ENCODE measurements at regions not wholly inside any gene's neighbourhood (a gene's known extent, or its start where the extent isn't known, plus 50 kb on each side); places are given as distances from the start of the nearest gene placed in this dataset.
"Not testable (repeated sequence)": the region's sequence is repeated elsewhere in the genome, so short reads cannot be mapped to it uniquely, and the experiment has no call there.

GRCh38 chr1:213571843-213572242, 415.9 kb upstream of the PROX1 start:
- no peak for DNase-seq (ENCODE audit: low spot score in 2 of 2)
- FAIRE-seq, result no peak

- FAIRE-seq (no peak), DNase-seq (ENCODE audit: low spot score in 2 of 2) (no peak)
Measured at GRCh38 chr1:213572912-213573647, 414.7 kb upstream of the PROX1 start.

DNA sequence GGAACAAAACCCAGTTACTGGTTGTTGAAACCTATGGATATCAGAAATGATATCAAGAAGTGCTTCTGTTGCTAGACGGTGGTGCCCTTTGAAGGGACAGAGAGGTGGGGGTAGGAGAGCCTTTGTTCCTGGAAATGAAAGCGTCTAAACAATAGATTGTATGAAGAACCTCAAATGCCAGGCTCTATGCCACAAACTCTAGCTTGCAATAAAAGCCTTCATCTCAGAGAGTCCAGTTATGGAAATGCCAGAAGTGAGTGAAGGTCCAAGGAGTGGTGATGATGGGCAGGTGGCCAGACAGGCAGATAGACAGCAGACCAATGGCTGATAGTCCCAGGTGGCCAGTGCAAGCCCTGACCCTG, 414.1 kb upstream of the PROX1 start:
- FAIRE-seq (no peak), DNase-seq (ENCODE audit: low spot score in 2 of 2) (no peak)

DNA sequence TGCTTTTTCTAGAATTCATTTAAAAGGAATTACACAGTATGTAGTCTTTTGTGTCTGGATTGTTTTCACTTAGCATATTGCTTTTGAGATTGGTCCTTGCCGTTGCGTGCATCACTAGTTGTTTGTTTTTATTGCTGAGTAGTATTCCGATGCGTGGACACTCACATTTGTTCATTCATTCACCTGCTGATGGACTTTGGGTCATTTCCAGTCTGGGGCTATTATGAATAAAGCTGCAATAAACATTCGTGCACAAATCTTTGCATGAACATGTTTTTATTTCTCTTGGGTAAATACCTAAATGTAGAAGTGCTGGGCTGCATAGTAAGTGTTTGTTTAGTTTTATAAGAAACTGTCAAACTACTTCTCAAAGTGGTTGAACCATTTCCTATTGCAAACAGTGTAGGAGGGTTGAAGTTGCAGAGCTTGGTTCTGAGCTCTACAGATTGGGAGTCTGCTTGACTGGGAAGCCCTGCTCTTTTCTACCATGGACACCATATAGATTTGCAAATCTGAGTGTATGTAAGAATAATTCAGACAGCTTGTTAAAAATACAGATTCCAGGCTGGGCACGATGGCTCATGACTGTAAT, 404.7 kb upstream of the PROX1 start:
- FAIRE-seq (no peak), DNase-seq (ENCODE audit: low spot score in 2 of 2) (no peak)

GRCh38 chr1:213584272-213584671, 403.5 kb upstream of the PROX1 start:
- FAIRE-seq (no peak), DNase-seq (ENCODE audit: low spot score in 2 of 2) (no peak)

GRCh38 chr1:213585402-213585801, 402.4 kb upstream of the PROX1 start:
- FAIRE-seq (no peak), DNase-seq (ENCODE audit: low spot score in 2 of 2) (no peak)

DNA sequence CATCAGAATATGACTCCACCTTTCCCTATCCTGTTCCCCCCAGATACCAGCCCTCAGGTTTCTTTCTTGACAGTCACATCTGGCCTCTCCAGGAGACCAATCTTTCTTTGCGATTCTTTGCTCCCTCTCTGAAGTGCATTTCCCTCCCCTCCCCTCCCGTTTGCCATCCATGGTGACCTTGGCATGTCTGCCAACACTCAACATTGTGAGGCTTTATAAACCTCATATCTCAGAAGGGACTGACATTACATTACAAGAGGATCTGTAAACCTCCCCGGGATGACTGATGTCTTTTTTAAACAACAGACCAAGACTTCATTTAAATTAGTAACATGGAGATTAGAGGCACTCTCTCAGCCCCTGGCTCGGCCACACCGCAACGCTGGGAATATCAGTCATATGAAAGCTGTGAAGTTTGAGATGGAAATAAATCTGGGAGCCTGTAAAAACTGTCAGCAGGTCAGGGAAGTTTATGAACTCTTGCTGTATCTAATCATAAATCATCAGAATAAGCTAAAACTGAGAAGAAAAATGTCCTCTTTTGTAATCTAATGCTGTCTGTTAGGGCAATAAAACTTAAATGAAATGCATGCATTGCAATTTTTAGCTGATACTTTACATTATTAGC, 401.7 kb upstream of the PROX1 start:
- DNase-seq (ENCODE audit: low spot score in 2 of 2) (no peak), FAIRE-seq (no peak)

- no peak for DNase-seq (ENCODE audit: low spot score in 2 of 2)
- no peak for FAIRE-seq
Measured at GRCh38 chr1:213586587-213586972, 401.2 kb upstream of the PROX1 start.

- no peak for FAIRE-seq
Measured at GRCh38 chr1:213596729-213597128, 391.0 kb upstream of the PROX1 start.

DNA sequence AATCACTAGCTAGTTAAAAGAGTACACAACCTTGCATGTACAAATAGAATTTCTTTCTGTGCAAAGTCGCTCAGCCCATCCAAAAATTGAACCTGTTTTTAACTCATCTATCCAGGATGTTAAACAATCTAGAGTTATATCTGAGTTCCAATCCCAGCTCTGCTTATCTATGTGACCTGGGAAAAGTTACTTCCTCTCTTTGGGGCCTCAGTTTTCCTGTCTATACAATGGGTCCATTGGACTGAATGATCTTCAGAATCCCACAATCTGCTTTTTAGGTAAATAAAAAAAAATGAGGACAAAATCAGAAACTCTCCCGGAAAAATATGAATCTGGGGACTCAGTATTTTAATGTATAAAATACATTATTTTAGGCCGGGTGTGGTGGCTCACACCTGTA, 389.5 kb upstream of the PROX1 start:
- DNase-seq (ENCODE audit: low spot score in 2 of 2) (no peak), FAIRE-seq (no peak)

More at GRCh38 chr1:213596729-213597128, 391.0 kb upstream of the PROX1 start:
- DNase-seq (ENCODE audit: low spot score in 2 of 2), result no peak

DNA sequence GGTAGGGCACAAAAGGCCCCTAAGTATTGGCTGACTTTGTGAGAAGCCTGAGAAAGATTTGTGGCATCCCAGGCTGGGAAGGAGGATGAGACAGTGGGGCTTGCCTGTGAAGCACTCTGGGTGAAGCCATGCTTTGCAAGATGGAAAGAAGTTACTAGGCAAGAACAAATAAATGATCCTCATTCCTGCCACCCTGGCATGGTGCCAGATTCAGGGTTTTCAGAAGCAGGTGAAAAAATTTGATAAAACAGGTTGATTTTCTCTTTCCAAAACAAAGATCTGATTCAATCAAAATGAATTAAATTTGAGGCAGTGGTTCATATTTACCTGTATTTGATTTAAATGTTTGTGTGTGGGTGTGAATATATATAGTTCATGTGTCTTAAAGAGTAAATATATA, 386.9 kb upstream of the PROX1 start:
- FAIRE-seq (no peak), DNase-seq (ENCODE audit: low spot score in 2 of 2) (no peak)

DNA sequence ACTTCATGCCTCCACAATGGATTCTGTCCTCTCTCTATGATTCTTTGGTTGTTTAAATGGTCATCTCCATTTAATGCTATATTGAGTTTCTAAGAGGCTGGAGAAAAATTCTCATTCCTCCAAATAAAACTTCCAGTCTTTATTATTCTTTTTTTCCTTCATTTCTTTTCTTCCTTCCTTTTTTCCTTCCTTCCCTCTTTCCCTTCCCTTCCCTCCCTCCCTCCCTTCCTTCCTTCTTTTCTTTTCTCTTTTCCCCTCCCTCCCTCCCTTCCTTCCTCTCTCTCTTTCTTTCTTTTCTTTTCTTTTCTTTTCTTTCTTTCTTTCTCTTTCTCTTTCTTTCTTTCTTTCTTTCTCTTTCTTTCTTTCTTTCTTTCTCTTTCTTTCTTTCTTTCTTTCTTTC, 386.1 kb upstream of the PROX1 start:
- DNase-seq (ENCODE audit: low spot score in 2 of 2); FAIRE-seq: not testable (repeated sequence)

DNA sequence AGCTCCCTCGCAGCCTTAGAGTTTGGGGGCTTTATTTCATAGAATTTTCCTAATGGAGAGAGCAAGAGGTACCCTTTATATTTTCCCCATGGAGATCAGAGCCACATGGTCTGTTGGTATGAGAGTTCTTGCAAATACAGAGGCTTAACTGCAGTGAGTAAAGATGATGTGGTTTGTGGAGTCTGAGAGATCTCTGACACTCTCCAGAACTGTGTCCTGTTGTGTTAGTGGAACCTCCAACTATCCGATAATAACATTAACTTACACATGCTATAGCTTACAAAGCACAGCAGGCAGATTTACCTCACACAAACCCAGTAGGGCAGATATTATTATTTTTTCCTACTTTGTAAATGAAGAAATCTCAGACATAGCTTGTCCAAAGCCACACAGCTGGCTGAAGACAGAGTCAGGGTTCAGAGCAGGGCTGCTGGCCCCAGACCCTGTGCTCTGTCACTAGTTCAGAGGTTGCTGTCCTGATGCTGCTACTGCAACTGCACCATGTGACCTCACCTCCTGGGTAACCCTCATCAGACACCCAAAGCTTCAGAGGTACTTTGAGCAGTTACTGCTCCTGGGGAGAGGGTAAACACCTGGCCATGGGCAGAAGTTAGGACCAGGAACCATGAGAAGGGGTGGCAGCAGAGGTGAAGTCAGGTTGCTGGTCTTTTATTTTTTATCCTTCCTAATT, 384.8 kb upstream of the PROX1 start:
- FAIRE-seq, result no peak
- DNase-seq (ENCODE audit: low spot score in 2 of 2), result no peak

DNA sequence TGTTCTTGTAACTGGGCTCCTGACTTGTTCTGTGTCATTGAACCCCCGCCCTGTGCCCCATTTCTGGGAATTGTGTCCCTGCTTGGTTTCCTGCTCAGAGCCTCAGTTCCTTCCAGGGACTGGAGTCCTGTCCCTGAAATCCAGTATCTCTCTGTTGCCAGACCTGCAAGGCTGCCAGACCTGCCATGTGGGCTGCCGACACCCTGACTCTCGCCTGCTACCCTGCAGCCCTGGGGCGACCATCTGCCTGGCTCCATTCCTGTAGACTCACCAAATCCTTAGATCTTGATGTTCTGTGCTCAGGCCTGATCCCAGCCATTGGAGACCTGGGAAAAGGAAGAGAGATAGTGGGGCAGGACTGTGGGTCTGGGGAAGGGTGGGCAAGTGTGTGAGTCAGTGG, 383.3 kb upstream of the PROX1 start:
- DNase-seq (ENCODE audit: low spot score in 2 of 2) (no peak), FAIRE-seq (no peak)

DNA sequence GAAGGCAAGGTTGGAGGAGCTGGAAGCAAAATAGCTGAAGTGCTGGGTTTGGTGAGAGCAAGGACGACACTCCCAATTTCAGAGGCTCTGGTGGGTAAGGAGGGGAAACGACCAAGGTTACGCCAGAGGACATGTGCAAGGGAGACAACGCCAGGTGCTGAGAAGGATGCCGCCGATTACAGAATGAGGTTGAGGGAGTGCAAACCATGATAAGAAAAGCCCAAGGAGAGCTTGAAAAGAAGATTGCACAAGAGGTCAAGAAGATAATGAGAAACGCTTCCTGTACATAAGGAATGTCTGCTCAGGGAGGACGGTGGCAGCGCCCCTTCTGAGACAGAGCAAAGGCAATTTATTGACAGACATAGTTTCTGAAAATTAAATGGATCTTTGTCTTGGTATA, 382.0 kb upstream of the PROX1 start:
- DNase-seq (ENCODE audit: low spot score in 2 of 2) (no peak), FAIRE-seq (no peak)

DNA sequence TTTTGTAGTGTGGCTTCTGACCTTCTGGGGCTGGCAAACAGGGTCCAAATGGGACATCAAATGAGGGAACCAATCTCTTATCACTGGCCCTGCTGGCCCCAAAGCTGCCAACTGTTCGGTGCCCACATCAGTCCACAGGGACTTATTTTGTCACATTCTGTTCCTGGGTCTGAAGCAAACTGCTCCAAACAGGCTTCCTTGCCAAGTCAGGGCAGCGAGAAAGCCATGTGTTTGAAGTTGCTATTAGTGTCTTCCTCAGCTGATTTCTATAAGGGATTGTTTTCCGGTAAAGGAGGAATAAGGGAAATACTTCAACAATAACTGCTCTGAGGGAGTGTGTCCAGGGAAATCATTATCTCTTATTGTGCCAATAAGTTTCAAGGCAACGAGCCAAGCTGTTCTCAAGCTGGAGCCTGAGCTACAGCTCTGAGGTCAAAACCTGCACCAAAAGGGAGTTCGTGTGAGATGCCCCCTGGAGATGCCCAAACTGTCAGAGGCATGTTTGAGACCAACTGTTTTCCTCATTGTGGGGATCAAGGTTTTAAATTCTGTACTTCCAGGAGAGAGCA, 381.4 kb upstream of the PROX1 start:
- no peak for FAIRE-seq

DNA sequence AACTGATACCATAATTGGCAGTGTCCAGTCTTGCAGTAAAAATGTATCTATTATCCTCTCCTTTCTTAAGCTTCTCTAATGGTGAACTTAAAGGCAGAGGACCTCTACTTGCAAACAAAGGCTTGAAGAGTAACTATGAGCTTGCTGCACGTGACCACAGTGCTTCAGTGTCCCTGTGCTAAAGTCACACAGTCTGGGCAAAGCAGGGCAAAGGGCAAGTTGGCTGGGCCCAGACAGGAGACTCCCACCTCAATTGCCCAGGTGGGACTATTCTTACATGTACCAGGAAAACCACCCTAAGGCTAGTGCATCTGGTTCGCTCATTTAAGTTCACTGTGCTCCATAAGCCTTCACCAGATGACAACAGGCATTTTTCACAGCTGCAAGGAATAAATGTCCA, 374.2 kb upstream of the PROX1 start:
- FAIRE-seq, result no peak
- DNase-seq (ENCODE audit: low spot score in 2 of 2), result no peak

More for the DNA sequence above, 381.4 kb upstream of the PROX1 start:
- no peak for DNase-seq (ENCODE audit: low spot score in 2 of 2)

DNA sequence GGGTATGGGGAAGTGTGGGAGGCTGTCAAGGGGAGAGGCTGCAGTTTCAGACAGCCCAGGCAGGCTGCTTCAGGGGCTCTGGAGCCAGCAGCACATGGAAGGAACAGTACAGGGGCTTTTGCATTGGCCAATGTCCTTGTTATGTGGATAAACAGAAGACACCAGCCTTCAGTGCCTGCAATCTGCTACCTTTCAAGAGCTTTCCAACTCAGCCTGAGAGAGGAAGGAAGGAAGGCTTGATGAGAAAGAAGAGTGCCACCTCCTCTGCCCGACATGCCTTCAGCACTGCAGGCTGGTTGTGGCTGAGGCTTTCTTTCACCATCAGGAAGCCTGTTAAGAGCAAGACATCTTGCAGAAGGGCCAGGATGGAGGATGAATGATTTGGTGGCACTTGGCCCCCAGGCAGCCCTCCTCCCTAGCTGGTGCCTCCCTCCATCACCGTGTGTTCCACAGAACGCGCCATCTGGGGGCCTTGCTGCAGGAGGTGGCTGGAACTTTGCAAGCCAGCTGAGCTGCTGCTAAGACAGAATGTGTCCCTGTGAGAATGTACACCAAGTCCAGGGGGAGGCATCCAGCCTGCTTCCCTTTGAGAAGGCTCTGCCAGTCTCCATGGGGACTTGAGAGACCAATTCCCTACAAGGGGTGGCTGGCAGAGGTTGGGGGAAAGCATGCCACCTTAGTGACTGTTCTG, 372.4 kb upstream of the PROX1 start:
- FAIRE-seq (no peak), DNase-seq (ENCODE audit: low spot score in 2 of 2) (no peak)

GRCh38 chr1:213617133-213617532, 370.6 kb upstream of the PROX1 start:
- no peak for FAIRE-seq
- DNase-seq (ENCODE audit: low spot score in 2 of 2), result no peak

- no peak for FAIRE-seq
- DNase-seq (ENCODE audit: low spot score in 2 of 2), result no peak
Measured at GRCh38 chr1:213618094-213618493, 369.7 kb upstream of the PROX1 start.

DNA sequence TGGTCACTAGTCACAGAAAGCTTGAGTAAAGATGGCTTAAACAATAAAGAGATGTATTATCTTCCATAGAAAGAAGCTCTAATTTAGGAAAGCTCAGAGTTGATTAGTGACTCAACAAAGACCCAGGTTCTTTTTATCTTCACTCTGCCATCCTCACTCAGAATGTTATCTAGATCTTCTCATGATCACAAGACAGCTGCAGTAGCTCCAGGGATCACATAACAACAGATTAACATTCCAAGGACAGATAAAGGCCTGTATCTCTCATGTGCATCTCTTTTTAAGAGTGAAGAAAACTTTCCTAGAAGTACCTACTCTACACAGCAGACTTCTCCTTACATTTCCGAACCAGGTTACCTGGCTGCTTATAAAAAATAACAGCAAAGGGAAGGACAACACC, 368.7 kb upstream of the PROX1 start:
- FAIRE-seq (no peak), DNase-seq (ENCODE audit: low spot score in 2 of 2) (no peak)

All from frontal cortex (tissue), 3 donors.